ENCODE measurements at regions not wholly inside any gene's neighbourhood (a gene's known extent, or its start where the extent isn't known, plus 50 kb on each side); places are given as distances from the start of the nearest gene placed in this dataset.

DNA sequence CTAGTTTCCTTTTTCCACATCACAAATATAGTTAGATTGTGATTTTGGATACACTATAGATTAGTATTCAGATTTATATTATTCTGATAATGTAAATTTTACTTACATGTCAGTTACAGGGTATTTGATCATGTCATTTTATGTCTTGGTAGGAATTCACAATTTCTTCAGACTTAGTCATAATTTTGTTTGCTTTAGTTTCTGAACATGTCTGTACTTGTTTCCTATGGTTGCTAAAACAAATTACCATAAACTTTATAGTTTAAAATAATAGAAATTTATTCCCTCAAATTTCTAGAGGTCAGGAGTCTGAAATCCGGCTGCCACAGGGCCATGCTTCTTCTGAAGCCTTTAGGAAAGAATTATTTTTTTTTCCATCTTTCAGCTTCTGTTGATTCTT, 1817.2 kb upstream of the CDH9 start (continued):
- TF ChIP-seq, protein P1, sequence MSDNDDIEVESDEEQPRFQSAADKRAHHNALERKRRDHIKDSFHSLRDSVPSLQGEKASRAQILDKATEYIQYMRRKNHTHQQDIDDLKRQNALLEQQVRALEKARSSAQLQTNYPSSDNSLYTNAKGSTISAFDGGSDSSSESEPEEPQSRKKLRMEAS (IDR thresholded peaks at IDR 0.05; ENCODE audit: low read depth): no peak
- no peak for TF ChIP-seq ELF1 (IDR thresholded peaks at IDR 0.05)

DNA sequence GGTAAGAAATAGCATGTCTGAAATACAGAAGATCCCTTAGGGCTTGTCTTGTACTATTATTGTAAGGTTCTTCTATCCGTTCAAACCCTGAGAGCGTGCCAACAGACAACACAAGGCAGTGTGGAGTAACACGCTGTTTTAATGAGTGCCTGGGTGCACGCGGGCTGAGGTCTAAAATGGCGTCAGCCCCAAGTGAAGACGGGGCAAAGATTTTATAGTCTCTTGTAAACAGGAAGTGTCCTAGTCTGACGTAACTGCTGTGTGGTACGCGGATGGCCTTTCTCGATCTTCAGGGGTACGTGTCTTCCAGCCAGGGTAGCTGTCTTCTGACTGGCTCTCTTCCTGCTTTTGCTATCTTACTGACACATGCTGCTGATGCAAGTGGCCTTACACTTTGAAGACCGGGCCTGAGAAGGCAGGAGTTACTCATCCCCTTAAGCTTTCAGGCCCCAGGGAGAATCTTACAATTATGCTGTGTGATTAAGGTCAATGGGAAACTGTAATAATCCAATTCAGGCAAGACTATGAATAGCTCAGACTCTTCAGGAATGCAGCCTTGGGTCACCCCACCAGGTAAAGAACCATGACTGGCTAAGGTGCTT, 1812.0 kb upstream of the CDH9 start:
- no peaks in the 10 kb centered on the region for H3K79me2 ChIP-seq (ENCODE audit: insufficient read depth)
- H2AFZ ChIP-seq (ENCODE audit: low read depth): no peak overlapping the region
- no peak overlapping the region for H3K27ac ChIP-seq (ENCODE audit: low read depth in 2 of 2, low read length in 1 of 2)
- POLR2A ChIA-PET: no interaction called here
- 35% methylated on average over 13 of the region's 13 CpGs for WGBS (ENCODE audit: low lambda C conversion rate)
- TF ChIP-seq TCF12 (IDR thresholded peaks at IDR 0.05): no peak
- no peak for TF ChIP-seq NRF1 (IDR thresholded peaks at IDR 0.05; ENCODE audit: low read depth, low read length)
- TF ChIP-seq, protein P2, sequence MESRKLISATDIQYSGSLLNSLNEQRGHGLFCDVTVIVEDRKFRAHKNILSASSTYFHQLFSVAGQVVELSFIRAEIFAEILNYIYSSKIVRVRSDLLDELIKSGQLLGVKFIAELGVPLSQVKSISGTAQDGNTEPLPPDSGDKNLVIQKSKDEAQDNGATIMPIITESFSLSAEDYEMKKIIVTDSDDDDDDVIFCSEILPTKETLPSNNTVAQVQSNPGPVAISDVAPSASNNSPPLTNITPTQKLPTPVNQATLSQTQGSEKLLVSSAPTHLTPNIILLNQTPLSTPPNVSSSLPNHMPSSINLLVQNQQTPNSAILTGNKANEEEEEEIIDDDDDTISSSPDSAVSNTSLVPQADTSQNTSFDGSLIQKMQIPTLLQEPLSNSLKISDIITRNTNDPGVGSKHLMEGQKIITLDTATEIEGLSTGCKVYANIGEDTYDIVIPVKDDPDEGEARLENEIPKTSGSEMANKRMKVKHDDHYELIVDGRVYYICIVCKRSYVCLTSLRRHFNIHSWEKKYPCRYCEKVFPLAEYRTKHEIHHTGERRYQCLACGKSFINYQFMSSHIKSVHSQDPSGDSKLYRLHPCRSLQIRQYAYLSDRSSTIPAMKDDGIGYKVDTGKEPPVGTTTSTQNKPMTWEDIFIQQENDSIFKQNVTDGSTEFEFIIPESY (IDR thresholded peaks at IDR 0.05; ENCODE audit: borderline replicate concordance, low read depth): no peak
- no peak for TF ChIP-seq RAD21 (IDR thresholded peaks at IDR 0.05; ENCODE audit: low read length)
- no peak for TF ChIP-seq RCOR1 (IDR thresholded peaks at IDR 0.05; ENCODE audit: low read length)
- TF ChIP-seq YY1 (IDR thresholded peaks at IDR 0.05; ENCODE audit: low read depth): no peak
- no peak for TF ChIP-seq EP300 (IDR thresholded peaks at IDR 0.05; ENCODE audit: borderline replicate concordance in 1 of 2, low read depth in 1 of 2, low read length in 1 of 2)
- no peak overlapping the region for H3K9ac ChIP-seq
- no peaks in the 10 kb centered on the region for H4K20me1 ChIP-seq (ENCODE audit: insufficient read depth)
- H3K9me2 ChIP-seq: no peaks in the 10 kb centered on the region
- H3K36me3 ChIP-seq (replicated peaks in 1 of 2; ENCODE audit: control insufficient read depth in 1 of 2, insufficient read depth in 2 of 2, low read length in 1 of 2): no peaks in the 10 kb centered on the region
- no peaks in the 10 kb centered on the region for H3K4me1 ChIP-seq (ENCODE audit: control insufficient read depth in 1 of 2, insufficient read depth in 2 of 2, low read depth in 1 of 2, low read length in 1 of 2)
- DNase-seq: no peak
- no peak overlapping the region for H3K4me2 ChIP-seq
- H3K4me3 ChIP-seq (ENCODE audit: low read depth in 2 of 2, low read length in 1 of 2): no peak overlapping the region
- no peaks in the 10 kb centered on the region for H3K9me3 ChIP-seq
- no peaks in the 10 kb centered on the region for H3K27me3 ChIP-seq (ENCODE audit: insufficient read depth)
- CTCF ChIA-PET: no interaction called here
- no peaks in the 10 kb centered on the region for H3F3A ChIP-seq (replicated peaks; ENCODE audit: insufficient read depth)

DNA sequence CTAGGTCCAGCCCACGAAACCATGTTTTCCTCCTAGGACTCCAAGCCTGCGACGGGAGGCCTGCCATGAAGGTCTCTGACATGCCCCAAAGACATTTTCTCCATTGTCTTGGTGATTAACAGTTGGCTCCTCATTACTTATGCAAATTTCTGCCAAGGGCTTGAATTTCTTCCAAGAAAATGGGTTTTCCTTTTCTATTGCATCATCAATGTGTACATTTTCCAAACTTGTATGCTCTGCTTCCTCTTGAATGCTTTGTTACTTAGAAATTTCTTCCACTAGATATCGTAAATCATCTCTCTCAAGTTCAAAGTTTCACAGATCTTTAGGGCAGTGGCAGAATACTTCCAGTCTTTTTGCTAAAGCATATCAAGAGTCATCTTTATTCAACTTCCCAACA, 1792.7 kb upstream of the CDH9 start:
- CTCF ChIA-PET: no interaction called here
- H3K9me3 ChIP-seq: no peaks in the 10 kb centered on the region
- no peak overlapping the region for H3K9ac ChIP-seq
- no peaks in the 10 kb centered on the region for H3K79me2 ChIP-seq (ENCODE audit: insufficient read depth)
- H3K27ac ChIP-seq (ENCODE audit: low read depth in 2 of 2, low read length in 1 of 2): no peak overlapping the region
- H3K27me3 ChIP-seq (ENCODE audit: insufficient read depth): no peaks in the 10 kb centered on the region
- no peaks in the 10 kb centered on the region for H3K4me1 ChIP-seq (ENCODE audit: control insufficient read depth in 1 of 2, insufficient read depth in 2 of 2, low read depth in 1 of 2, low read length in 1 of 2)
- no peak for DNase-seq
- H3K9me2 ChIP-seq: no peaks in the 10 kb centered on the region
- H3K4me3 ChIP-seq (ENCODE audit: low read depth in 2 of 2, low read length in 1 of 2): no peak overlapping the region
- H2AFZ ChIP-seq (ENCODE audit: low read depth): no peak overlapping the region
- POLR2A ChIA-PET: no interaction called here
- no peaks in the 10 kb centered on the region for H3F3A ChIP-seq (replicated peaks; ENCODE audit: insufficient read depth)
- WGBS (ENCODE audit: low lambda C conversion rate): 25% methylated on average over 4 of the region's 4 CpGs
- H3K4me2 ChIP-seq: no peak overlapping the region
- no peaks in the 10 kb centered on the region for H3K36me3 ChIP-seq (replicated peaks in 1 of 2; ENCODE audit: control insufficient read depth in 1 of 2, insufficient read depth in 2 of 2, low read length in 1 of 2)
- no peaks in the 10 kb centered on the region for H4K20me1 ChIP-seq (ENCODE audit: insufficient read depth)
- TF ChIP-seq JUND (IDR thresholded peaks at IDR 0.05): no peak
- TF ChIP-seq, protein P3, sequence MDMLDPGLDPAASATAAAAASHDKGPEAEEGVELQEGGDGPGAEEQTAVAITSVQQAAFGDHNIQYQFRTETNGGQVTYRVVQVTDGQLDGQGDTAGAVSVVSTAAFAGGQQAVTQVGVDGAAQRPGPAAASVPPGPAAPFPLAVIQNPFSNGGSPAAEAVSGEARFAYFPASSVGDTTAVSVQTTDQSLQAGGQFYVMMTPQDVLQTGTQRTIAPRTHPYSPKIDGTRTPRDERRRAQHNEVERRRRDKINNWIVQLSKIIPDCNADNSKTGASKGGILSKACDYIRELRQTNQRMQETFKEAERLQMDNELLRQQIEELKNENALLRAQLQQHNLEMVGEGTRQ (IDR thresholded peaks at IDR 0.05; ENCODE audit: borderline replicate concordance, low read depth, low read length): no peak
- TF ChIP-seq, protein P4, sequence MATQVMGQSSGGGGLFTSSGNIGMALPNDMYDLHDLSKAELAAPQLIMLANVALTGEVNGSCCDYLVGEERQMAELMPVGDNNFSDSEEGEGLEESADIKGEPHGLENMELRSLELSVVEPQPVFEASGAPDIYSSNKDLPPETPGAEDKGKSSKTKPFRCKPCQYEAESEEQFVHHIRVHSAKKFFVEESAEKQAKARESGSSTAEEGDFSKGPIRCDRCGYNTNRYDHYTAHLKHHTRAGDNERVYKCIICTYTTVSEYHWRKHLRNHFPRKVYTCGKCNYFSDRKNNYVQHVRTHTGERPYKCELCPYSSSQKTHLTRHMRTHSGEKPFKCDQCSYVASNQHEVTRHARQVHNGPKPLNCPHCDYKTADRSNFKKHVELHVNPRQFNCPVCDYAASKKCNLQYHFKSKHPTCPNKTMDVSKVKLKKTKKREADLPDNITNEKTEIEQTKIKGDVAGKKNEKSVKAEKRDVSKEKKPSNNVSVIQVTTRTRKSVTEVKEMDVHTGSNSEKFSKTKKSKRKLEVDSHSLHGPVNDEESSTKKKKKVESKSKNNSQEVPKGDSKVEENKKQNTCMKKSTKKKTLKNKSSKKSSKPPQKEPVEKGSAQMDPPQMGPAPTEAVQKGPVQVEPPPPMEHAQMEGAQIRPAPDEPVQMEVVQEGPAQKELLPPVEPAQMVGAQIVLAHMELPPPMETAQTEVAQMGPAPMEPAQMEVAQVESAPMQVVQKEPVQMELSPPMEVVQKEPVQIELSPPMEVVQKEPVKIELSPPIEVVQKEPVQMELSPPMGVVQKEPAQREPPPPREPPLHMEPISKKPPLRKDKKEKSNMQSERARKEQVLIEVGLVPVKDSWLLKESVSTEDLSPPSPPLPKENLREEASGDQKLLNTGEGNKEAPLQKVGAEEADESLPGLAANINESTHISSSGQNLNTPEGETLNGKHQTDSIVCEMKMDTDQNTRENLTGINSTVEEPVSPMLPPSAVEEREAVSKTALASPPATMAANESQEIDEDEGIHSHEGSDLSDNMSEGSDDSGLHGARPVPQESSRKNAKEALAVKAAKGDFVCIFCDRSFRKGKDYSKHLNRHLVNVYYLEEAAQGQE (IDR thresholded peaks at IDR 0.05; ENCODE audit: low read depth, low read length): no peak
- no peak for TF ChIP-seq RFX5 (IDR thresholded peaks at IDR 0.05; ENCODE audit: low read length)
- TF ChIP-seq TAF1 (IDR thresholded peaks at IDR 0.05; ENCODE audit: borderline replicate concordance, low read depth, low read length): no peak
- no peak for TF ChIP-seq NFIC (IDR thresholded peaks at IDR 0.05; ENCODE audit: borderline replicate concordance)
- TF ChIP-seq RCOR1 (IDR thresholded peaks at IDR 0.05; ENCODE audit: low read length): no peak
- TF ChIP-seq, protein P2 (IDR thresholded peaks at IDR 0.05; ENCODE audit: borderline replicate concordance, low read depth): no peak
- TF ChIP-seq FOSL2 (IDR thresholded peaks at IDR 0.05; ENCODE audit: borderline replicate concordance, low read depth): no peak
- TF ChIP-seq FOXJ3 (CRISPR knock-in tag; IDR thresholded peaks at IDR 0.05): no peak
- no peak for TF ChIP-seq SMC3 (IDR thresholded peaks at IDR 0.05; ENCODE audit: low read depth, low read length)
- TF ChIP-seq RXRA (IDR thresholded peaks at IDR 0.05; ENCODE audit: borderline replicate concordance, low read depth): no peak

All from SK-N-SH (cell line).